GM19238 (cell line): ENCODE measurements at regions not wholly inside any gene's neighbourhood (a gene's known extent, or its start where the extent isn't known, plus 50 kb on each side); places are given as distances from the start of the nearest gene placed in this dataset.

ENCODE experiments used
- DNase-seq: peaks from one replicate; pipeline ENCODE4 v3.0.0; 2011; ENCODE audit warnings: low spot score; ENCODE audit not compliant: insufficient read length

GRCh38 chr6:154561750-154562149 is 51.3 kb upstream of the CNKSR3 start:
- no peak for DNase-seq

DNA sequence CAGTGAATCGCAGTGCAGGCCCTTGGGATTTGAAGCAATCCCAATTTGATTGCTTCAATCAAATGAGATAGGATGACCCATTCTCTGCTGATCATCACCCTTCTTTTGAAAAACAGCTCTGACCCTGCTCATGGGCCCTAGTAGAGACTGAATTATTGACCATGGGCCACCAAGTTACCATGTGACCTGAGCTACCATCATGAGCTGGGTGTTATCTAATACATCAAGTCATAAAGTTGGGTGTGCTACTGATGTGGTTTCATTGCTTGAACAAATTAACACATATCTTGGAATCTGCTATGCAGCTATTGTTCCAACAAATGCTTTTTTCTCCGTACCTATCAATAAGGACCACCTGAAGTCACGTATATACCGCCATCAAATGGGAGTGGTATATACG is 54.8 kb upstream of the CNKSR3 start:
- DNase-seq = no peak

- DNase-seq = no peak
Observed at GRCh38 chr6:154566866-154567265, 56.4 kb upstream of the CNKSR3 start.

- DNase-seq = no peak
Observed at GRCh38 chr6:154567695-154568220, 57.3 kb upstream of the CNKSR3 start.

GRCh38 chr6:154569156-154569862 is 58.8 kb upstream of the CNKSR3 start:
- no peak for DNase-seq

DNA sequence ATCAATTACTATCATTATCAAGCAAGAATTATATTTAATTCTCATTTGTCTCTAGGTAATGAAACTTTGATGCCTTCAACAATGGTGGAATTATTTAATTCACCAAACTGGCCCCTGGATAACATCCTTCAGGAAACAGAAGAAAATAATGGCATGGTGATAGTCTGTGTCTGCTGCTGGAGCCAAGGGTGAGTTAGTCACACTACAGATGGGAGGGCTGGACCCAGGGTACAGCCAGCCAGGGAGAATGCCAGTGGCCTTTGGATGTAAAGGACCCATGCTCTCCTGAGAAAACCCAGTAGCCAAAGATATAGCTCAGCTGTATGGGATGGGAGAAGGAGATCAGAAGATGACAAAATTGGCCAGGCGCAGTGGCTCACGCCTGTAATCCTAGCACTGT is 60.0 kb upstream of the CNKSR3 start:
- DNase-seq = no peak

GRCh38 chr6:154572556-154572955 is 62.1 kb upstream of the CNKSR3 start:
- no peak for DNase-seq

DNA sequence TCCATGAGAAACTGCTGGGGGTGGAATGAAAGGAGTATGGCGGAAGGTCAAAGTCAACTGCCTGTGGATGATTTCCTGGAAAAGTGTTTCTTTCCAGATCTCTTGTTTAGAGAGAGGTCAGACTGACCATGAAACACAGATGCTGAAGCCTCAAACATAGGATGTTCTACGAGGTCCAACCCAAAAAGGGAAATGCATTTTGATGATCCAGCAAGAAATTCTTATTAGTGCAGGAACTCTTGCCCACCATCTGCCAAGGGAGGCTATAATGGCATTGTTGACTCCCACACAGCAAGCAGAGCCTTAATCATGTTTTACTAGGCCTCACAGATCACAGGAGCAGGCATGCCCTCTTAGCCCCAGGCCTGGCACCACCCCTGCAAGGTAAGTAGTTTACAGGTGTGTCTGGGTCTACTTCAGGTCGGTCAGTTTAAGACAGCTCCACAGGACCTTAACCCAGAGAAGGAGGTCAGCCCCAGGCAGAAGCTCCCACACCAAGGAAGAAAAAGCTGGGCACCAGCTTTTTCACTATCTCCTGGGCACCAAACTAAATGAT is 67.6 kb upstream of the CNKSR3 start:
- DNase-seq = no peak

- DNase-seq = no peak
Observed at GRCh38 chr6:154579046-154579445, 68.6 kb upstream of the CNKSR3 start.

DNA sequence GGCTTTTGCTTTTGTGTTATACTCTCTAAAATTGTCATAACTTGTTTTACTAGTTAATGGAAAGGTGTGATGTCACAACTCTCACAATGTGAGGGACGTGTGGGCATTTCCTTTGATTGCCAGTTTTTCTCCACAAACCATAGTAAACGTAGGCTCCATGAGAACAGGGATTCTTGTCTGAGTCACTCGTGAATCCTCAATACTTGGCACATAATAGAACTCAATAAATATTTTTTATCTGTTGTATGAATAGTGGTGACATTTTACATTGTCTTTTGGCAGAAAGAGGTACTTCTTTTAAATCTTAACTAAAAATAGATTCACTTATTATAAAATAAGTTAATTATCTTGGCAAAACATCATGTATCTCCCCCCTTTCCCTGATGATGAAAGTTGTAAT is 69.0 kb upstream of the CNKSR3 start:
- no peak for DNase-seq

- no peak for DNase-seq
Observed at GRCh38 chr6:154580397-154581135, 70.1 kb upstream of the CNKSR3 start.

GRCh38 chr6:154582696-154583095 is 72.2 kb upstream of the CNKSR3 start:
- DNase-seq = no peak

DNA sequence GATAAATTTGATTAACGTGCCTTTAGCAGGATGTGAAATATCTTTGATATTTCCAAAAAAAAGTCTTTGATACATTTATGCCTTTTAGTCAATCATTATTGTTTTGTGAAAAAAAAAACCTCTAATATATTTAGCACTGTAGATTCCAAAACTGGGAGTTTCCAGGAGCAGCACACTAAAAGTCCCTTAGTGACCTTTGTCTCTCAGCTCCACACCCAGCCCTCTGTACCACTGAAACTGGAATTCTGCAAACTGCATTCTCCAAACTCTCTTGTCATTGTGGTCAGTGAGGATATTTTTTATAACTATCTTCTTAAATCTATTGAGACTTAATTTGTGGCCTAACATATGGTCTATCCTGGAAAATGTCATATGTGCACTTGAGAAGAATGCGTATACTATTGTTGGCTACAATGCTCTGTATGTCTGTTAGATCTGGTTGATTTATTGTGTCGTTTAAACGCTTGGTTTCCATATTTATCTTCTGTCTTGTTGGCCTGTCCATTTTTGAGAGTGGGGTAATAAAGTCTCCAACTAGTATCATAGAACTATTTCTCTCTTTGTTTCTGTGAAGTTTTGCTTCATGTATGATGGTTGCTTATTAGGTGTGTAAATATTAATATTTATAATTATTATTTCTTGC is 73.2 kb upstream of the CNKSR3 start:
- no peak for DNase-seq

GRCh38 chr6:154590756-154591155 is 80.3 kb upstream of the CNKSR3 start:
- no peak for DNase-seq

DNA sequence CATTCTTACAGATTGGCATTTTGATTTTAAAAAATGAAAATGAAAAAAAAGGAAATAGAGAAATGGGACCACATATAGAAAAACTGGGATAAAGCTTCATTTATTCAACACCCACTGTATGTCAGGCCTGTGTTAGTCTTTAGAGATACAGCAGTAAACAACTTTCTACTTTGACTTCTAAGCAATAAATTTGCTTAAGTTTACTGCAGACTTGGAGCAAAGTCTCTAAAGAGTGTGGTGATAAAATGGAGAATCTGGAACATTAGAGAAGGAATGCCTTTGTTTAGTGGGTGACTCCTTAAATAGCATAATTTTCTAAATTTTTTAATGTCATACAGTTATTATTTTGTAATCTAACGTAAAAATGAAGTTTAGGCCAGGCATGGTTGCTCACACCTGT is 80.7 kb upstream of the CNKSR3 start:
- DNase-seq = no peak

DNA sequence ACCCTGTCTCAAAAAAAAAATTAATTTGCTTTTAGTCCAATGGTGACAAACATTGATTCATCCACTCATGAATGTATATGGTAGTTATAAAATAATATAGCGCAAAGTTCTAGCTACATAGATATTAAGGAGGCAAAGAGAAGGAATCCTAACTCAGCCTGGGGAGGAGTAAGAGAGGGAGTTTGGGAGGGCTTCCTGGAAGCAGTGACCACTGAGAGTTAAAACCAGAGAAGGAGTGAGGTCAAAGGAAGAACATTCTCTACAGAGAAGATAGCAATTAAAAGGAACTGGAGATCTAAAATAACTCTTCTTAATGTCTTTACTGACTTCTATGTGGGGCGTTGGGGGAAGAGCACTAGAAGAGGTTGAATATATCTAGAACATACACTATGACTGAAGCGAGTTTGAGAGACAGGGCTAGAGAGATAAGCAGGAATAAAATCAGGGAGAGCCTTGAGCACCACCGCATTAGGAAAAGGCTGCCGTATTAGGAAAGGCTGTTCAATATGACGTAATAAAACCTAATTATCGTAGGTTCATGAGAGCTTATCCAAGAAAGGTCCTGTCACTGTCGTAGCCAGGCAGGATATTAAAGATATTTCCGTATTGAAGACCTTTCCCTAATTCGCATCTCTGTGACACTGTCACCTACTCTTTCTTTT is 81.8 kb upstream of the CNKSR3 start:
- DNase-seq = no peak

- DNase-seq = no peak
Observed at GRCh38 chr6:154593122-154593521, 82.6 kb upstream of the CNKSR3 start.

DNA sequence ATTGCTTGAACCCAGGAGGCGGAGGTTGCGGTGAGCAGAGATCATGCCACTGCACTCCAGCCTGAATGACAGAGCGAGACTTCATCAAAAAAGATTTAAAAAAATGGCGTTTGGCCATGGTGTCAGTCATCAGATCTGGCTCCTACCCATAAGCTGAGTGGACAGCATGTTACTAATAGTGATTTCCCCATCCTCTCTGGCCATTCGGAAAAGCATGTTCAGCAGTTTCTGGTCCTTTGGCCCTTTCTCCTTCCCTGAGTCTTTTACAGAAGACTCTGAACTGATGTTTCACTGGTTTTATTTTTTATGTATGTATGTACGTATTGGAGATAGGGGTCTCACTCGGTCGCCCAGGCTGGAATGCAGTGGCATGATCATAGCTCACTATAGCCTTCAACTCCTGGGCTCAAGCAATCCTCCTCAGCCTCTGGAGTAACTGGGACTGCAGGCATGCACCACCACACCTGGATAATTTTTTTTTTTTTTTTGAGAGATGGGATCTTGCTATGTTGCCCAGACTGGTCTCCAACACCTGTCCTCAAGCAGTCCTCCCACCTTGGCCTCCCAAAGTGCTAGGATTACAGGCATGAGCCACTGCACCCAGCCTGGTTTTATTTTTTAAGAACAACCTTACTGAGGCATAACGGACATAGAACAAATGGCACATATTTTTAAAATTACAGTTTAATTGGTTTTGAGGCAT is 84.2 kb upstream of the CNKSR3 start:
- DNase-seq = no peak

- DNase-seq = no peak
Observed at GRCh38 chr6:154595538-154595937, 85.1 kb upstream of the CNKSR3 start.

GRCh38 chr6:154596009-154596408 is 85.5 kb upstream of the CNKSR3 start:
- no peak for DNase-seq

- no peak for DNase-seq
Observed at GRCh38 chr6:154596701-154597100, 86.2 kb upstream of the CNKSR3 start.
